ENCODE measurements at regions not wholly inside any gene's neighbourhood (a gene's known extent, or its start where the extent isn't known, plus 50 kb on each side); places are given as distances from the start of the nearest gene placed in this dataset.

- Histone ChIP-seq H3K4me1 (ENCODE audit: insufficient read depth, low read length, poor library complexity, severe bottlenecking) (peaks cover 20% of the 10 kb centered on the region), H3K9me3 (ENCODE audit: insufficient read depth, low read depth, low read length) (no peaks in the 10 kb centered on the region), H3K4me3 (ENCODE audit: low read length, poor library complexity, severe bottlenecking) (no peak overlapping the region), H3K9me2 (replicated peaks; ENCODE audit: low read depth, low read length) (no peaks in the 10 kb centered on the region), H3K4me2 (ENCODE audit: low read depth, low read length, poor library complexity, severe bottlenecking) (no peak overlapping the region), H3F3A (ENCODE audit: low read depth) (peaks cover 5% of the 10 kb centered on the region; the same call in 1 of the 2 replicates), H4K20me1 (ENCODE audit: insufficient read depth, low read length, poor library complexity, severe bottlenecking) (no peaks in the 10 kb centered on the region), H3K36me3 (ENCODE audit: insufficient read depth, low read length) (no peaks in the 10 kb centered on the region), H3K9ac (ENCODE audit: low read depth, low read length, poor library complexity, severe bottlenecking) (no peak overlapping the region), H3K27me3 (ENCODE audit: insufficient read depth, low read length, poor library complexity, severe bottlenecking) (peaks cover 30% of the 10 kb centered on the region), H2AFZ (ENCODE audit: low read length) (no peak overlapping the region), H3K79me2 (ENCODE audit: insufficient read depth, low read length) (no peaks in the 10 kb centered on the region)
- TF ChIP-seq, protein P1, sequence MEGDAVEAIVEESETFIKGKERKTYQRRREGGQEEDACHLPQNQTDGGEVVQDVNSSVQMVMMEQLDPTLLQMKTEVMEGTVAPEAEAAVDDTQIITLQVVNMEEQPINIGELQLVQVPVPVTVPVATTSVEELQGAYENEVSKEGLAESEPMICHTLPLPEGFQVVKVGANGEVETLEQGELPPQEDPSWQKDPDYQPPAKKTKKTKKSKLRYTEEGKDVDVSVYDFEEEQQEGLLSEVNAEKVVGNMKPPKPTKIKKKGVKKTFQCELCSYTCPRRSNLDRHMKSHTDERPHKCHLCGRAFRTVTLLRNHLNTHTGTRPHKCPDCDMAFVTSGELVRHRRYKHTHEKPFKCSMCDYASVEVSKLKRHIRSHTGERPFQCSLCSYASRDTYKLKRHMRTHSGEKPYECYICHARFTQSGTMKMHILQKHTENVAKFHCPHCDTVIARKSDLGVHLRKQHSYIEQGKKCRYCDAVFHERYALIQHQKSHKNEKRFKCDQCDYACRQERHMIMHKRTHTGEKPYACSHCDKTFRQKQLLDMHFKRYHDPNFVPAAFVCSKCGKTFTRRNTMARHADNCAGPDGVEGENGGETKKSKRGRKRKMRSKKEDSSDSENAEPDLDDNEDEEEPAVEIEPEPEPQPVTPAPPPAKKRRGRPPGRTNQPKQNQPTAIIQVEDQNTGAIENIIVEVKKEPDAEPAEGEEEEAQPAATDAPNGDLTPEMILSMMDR (conservative IDR thresholded peaks at IDR 0.05; ENCODE audit: low read length), result no peak
- no peak for TF ChIP-seq EZH2phosphoT487 (IDR thresholded peaks at IDR 0.05; ENCODE audit: borderline replicate concordance)
Observed at GRCh38 chr1:101120868-101121267, 95.3 kb upstream of the DPH5 start.

- Histone ChIP-seq H3K27me3 (ENCODE audit: insufficient read depth, low read length, poor library complexity, severe bottlenecking) (peaks cover 30% of the 10 kb centered on the region), H3K4me1 (ENCODE audit: insufficient read depth, low read length, poor library complexity, severe bottlenecking) (peaks cover 17% of the 10 kb centered on the region), H3K79me2 (ENCODE audit: insufficient read depth, low read length) (no peaks in the 10 kb centered on the region), H3K4me3 (ENCODE audit: low read length, poor library complexity, severe bottlenecking) (no peak overlapping the region), H3K9ac (ENCODE audit: low read depth, low read length, poor library complexity, severe bottlenecking) (no peak overlapping the region), H3K9me2 (replicated peaks; ENCODE audit: low read depth, low read length) (no peaks in the 10 kb centered on the region), H2AFZ (ENCODE audit: low read length) (no peak overlapping the region), H3K36me3 (ENCODE audit: insufficient read depth, low read length) (no peaks in the 10 kb centered on the region), H4K20me1 (ENCODE audit: insufficient read depth, low read length, poor library complexity, severe bottlenecking) (no peaks in the 10 kb centered on the region), H3K9me3 (ENCODE audit: insufficient read depth, low read depth, low read length) (no peaks in the 10 kb centered on the region), H3F3A (ENCODE audit: low read depth) (peaks cover 5% of the 10 kb centered on the region; the same call in 1 of the 2 replicates), H3K4me2 (ENCODE audit: low read depth, low read length, poor library complexity, severe bottlenecking) (no peak overlapping the region)
- no peak for TF ChIP-seq EZH2phosphoT487 (IDR thresholded peaks at IDR 0.05; ENCODE audit: borderline replicate concordance)
- TF ChIP-seq, protein P1 (conservative IDR thresholded peaks at IDR 0.05; ENCODE audit: low read length), result no peak
Observed at GRCh38 chr1:101119289-101119688, 93.7 kb upstream of the DPH5 start.

GRCh38 chr1:101116006-101116405 is 90.4 kb upstream of the DPH5 start:
- Histone ChIP-seq H3F3A (ENCODE audit: low read depth) (peaks cover 6% of the 10 kb centered on the region; the same call in 1 of the 2 replicates), H3K79me2 (ENCODE audit: insufficient read depth, low read length) (no peaks in the 10 kb centered on the region), H3K36me3 (ENCODE audit: insufficient read depth, low read length) (no peaks in the 10 kb centered on the region), H3K4me3 (ENCODE audit: low read length, poor library complexity, severe bottlenecking) (no peak overlapping the region), H3K9ac (ENCODE audit: low read depth, low read length, poor library complexity, severe bottlenecking) (no peak overlapping the region), H3K27me3 (ENCODE audit: insufficient read depth, low read length, poor library complexity, severe bottlenecking) (peaks cover 17% of the 10 kb centered on the region), H4K20me1 (ENCODE audit: insufficient read depth, low read length, poor library complexity, severe bottlenecking) (no peaks in the 10 kb centered on the region), H3K9me2 (replicated peaks; ENCODE audit: low read depth, low read length) (no peaks in the 10 kb centered on the region), H2AFZ (ENCODE audit: low read length) (no peak overlapping the region), H3K4me2 (ENCODE audit: low read depth, low read length, poor library complexity, severe bottlenecking) (no peak overlapping the region), H3K4me1 (ENCODE audit: insufficient read depth, low read length, poor library complexity, severe bottlenecking) (peaks cover 17% of the 10 kb centered on the region), H3K9me3 (ENCODE audit: insufficient read depth, low read depth, low read length) (no peaks in the 10 kb centered on the region)
- TF ChIP-seq, protein P1 (conservative IDR thresholded peaks at IDR 0.05; ENCODE audit: low read length), result no peak
- TF ChIP-seq EZH2phosphoT487 (IDR thresholded peaks at IDR 0.05; ENCODE audit: borderline replicate concordance), result no peak
